ENCODE measurements at regions not wholly inside any gene's neighbourhood (a gene's known extent, or its start where the extent isn't known, plus 50 kb on each side); places are given as distances from the start of the nearest gene placed in this dataset.

DNA sequence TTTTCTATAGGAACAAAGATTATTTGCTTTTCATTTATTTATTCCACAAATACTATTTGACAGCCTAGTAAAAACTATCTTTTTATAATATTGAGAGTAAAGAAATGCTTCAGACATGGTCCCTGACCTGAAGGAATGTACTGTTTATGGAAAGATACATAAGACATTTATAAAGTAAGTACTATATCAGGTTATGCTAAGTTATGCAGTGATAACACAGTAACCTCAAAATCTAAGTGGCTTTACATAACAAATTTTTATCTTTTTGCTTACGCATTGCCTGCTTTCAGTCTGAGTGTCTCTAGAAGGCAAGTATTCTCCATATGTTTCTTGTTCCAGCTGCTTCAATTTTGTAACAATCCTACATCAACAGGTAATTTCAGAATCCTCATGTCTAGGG lies 694.0 kb downstream of the SQOR start:
- no peak overlapping the region for H3K9ac ChIP-seq (ENCODE audit: extremely low read depth, low read length, poor library complexity, severe bottlenecking)
- no peaks in the 10 kb centered on the region for H3K27me3 Mint-ChIP-seq (ENCODE audit: insufficient read depth)
- H3K9me3 ChIP-seq (ENCODE audit: control insufficient read depth, low read length): no peaks in the 10 kb centered on the region
- no peak overlapping the region for H3K4me3 Mint-ChIP-seq
- no peak overlapping the region for H3K4me3 ChIP-seq (ENCODE audit: low read length)
- no peak overlapping the region for H3K27ac Mint-ChIP-seq
- no peaks in the 10 kb centered on the region for H3K36me3 Mint-ChIP-seq (ENCODE audit: low read depth)
- WGBS, 2 experiments (ENCODE audit: insufficient coverage in 1 of 2, insufficient read length in 1 of 2): 96 to 100% methylated on average over 1 of the region's 1 CpG
- no peaks in the 10 kb centered on the region for H3K4me1 Mint-ChIP-seq
- TF ChIP-seq, protein P1, sequence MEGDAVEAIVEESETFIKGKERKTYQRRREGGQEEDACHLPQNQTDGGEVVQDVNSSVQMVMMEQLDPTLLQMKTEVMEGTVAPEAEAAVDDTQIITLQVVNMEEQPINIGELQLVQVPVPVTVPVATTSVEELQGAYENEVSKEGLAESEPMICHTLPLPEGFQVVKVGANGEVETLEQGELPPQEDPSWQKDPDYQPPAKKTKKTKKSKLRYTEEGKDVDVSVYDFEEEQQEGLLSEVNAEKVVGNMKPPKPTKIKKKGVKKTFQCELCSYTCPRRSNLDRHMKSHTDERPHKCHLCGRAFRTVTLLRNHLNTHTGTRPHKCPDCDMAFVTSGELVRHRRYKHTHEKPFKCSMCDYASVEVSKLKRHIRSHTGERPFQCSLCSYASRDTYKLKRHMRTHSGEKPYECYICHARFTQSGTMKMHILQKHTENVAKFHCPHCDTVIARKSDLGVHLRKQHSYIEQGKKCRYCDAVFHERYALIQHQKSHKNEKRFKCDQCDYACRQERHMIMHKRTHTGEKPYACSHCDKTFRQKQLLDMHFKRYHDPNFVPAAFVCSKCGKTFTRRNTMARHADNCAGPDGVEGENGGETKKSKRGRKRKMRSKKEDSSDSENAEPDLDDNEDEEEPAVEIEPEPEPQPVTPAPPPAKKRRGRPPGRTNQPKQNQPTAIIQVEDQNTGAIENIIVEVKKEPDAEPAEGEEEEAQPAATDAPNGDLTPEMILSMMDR (conservative IDR thresholded peaks at IDR 0.05): no peak
- H3K4me1 ChIP-seq (ENCODE audit: control insufficient read depth, insufficient read depth, low read length): no peaks in the 10 kb centered on the region
- H3K27ac ChIP-seq (ENCODE audit: low read depth, low read length): no peak overlapping the region
- H3K9me3 Mint-ChIP-seq: no peaks in the 10 kb centered on the region
- no peaks in the 10 kb centered on the region for H3K27me3 ChIP-seq (ENCODE audit: control insufficient read depth, insufficient read depth, low read length, poor library complexity, severe bottlenecking)
- DNase-seq: no peak
- no peaks in the 10 kb centered on the region for H3K36me3 ChIP-seq (ENCODE audit: control insufficient read depth, insufficient read depth, low read length)

DNA sequence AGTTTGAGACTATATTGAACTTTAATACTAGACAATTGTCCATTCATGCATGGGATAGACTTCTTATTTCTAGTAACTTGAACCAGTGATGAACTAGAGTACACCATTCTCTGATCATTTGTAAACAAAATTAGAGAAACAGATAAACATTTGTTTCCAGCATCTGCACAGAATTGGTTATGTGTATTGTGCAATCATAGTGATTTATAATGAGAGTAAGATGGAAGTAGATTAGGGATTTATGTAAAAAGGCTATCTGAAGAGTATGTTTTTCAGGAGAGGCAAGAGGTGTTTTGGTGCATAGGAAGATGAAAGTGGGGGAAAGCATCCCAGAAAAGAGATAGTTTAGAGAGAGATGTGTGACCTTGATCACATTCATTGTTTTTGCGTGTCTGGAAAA lies 695.0 kb downstream of the SQOR start:
- Mint-ChIP-seq H3K4me1 (no peaks in the 10 kb centered on the region), H3K36me3 (ENCODE audit: low read depth) (no peaks in the 10 kb centered on the region)

DNA sequence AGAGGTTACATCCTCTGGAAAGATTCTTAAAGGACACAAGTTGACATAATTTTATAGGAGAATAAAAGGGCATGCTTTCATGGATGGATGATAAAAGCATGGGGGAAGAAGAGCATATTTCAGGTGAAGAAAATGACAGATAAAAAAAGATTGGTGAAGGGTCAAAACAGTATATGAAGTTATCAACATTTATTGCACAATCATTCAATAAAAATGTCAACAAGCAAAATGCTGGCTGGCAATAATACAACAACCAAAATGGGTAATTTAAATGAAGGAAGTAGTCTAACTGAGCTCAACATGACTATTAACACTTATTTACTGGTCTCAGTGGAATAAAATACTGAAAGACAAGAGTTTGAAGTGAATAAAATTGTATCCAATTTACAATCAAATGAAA lies 696.7 kb downstream of the SQOR start:
- Histone ChIP-seq H3K9me3 (ENCODE audit: control insufficient read depth, low read length) (no peaks in the 10 kb centered on the region), H3K27me3 (ENCODE audit: control insufficient read depth, insufficient read depth, low read length, poor library complexity, severe bottlenecking) (no peaks in the 10 kb centered on the region), H3K9ac (ENCODE audit: extremely low read depth, low read length, poor library complexity, severe bottlenecking) (no peak overlapping the region), H3K27ac (ENCODE audit: low read depth, low read length) (no peak overlapping the region), H3K36me3 (ENCODE audit: control insufficient read depth, insufficient read depth, low read length) (no peaks in the 10 kb centered on the region), H3K4me3 (ENCODE audit: low read length) (no peak overlapping the region), H3K4me1 (ENCODE audit: control insufficient read depth, insufficient read depth, low read length) (no peaks in the 10 kb centered on the region)
- H3K27ac Mint-ChIP-seq: no peak overlapping the region
- H3K4me1 Mint-ChIP-seq: no peaks in the 10 kb centered on the region
- no peak for DNase-seq
- no peak overlapping the region for H3K4me3 Mint-ChIP-seq
- H3K36me3 Mint-ChIP-seq (ENCODE audit: low read depth): no peaks in the 10 kb centered on the region
- TF ChIP-seq, protein P1 (conservative IDR thresholded peaks at IDR 0.05): no peak
- no peaks in the 10 kb centered on the region for H3K9me3 Mint-ChIP-seq
- no peaks in the 10 kb centered on the region for H3K27me3 Mint-ChIP-seq (ENCODE audit: insufficient read depth)

More for the DNA sequence above, 695.0 kb downstream of the SQOR start:
- Histone ChIP-seq H3K27me3 (ENCODE audit: control insufficient read depth, insufficient read depth, low read length, poor library complexity, severe bottlenecking) (no peaks in the 10 kb centered on the region), H3K4me1 (ENCODE audit: control insufficient read depth, insufficient read depth, low read length) (no peaks in the 10 kb centered on the region), H3K9ac (ENCODE audit: extremely low read depth, low read length, poor library complexity, severe bottlenecking) (no peak overlapping the region), H3K4me3 (ENCODE audit: low read length) (no peak overlapping the region), H3K36me3 (ENCODE audit: control insufficient read depth, insufficient read depth, low read length) (no peaks in the 10 kb centered on the region), H3K9me3 (ENCODE audit: control insufficient read depth, low read length) (no peaks in the 10 kb centered on the region), H3K27ac (ENCODE audit: low read depth, low read length) (no peak overlapping the region)
- no peaks in the 10 kb centered on the region for H3K9me3 Mint-ChIP-seq
- no peak overlapping the region for H3K4me3 Mint-ChIP-seq
- TF ChIP-seq, protein P1 (conservative IDR thresholded peaks at IDR 0.05): no peak
- DNase-seq: no peak
- no peaks in the 10 kb centered on the region for H3K27me3 Mint-ChIP-seq (ENCODE audit: insufficient read depth)
- 77 to 80% methylated on average over 1 of the region's 1 CpG for WGBS, 2 experiments (ENCODE audit: insufficient coverage in 1 of 2, insufficient read length in 1 of 2)
- H3K27ac Mint-ChIP-seq: no peak overlapping the region
